Heart left ventricle (tissue), 13 donors: ENCODE measurements at regions not wholly inside any gene's neighbourhood (a gene's known extent, or its start where the extent isn't known, plus 50 kb on each side); places are given as distances from the start of the nearest gene placed in this dataset.

Experiments
- POLR2A ChIP-seq, 2 donors: fragments of 450-650 bp; IDR thresholded peaks; one replicate each; pipeline ENCODE4 v1.6.1; 2017; ENCODE audit warnings: antibody characterized with exemption in 2 of 2, mild to moderate bottlenecking in 2 of 2, moderate library complexity in 2 of 2
- TF ChIP-seq, protein P1 (sequence below), 12 donors: fragments of 200-600 bp; sonication (generic) in 4 of 12; IDR thresholded peaks; one replicate each; pipeline versions ENCODE4 v1.5.0 to v1.8.0; 2018 to 2022; ENCODE audit warnings: antibody characterized with exemption in 12 of 12, mild to moderate bottlenecking in 5 of 12
- donor health status: ischemic (EF 13 %, LVEDD 7.1; RV severe dilation, severe dysfunction).
- donor health status: DM: no; HTN: yes; CAD: no.
- donor health status: DM: no; HTN: no; CAD: no.
- donor health status: ischemic (EF 25% LVEDD 6.9; RV normal size, moderate dysfunction).
- donor health status: ischemic (EF 25% LVEDD 5.7; RV mildly dilated, moderate dysfunction).
- donor health status: ischemic (EF 35%, LVEDD 5.7; RV mildly dilated, moderate dysfunction).
- donor health status: nonischemic (EF 11% LVEDD 7.7; RV severe dilation, severe dysfunction).
- donor health status: DM: yes; HTN: yes; CAD: no.
- donor health status: PGD.
- donor health status: ischemic (EF 29% LVEDD 5.4; RV normal size, mild dysfunction).
- donor health status: nonischemic (EF 23%, LVEDD 6.1; RV moderate dilation, normal function).

DNA sequence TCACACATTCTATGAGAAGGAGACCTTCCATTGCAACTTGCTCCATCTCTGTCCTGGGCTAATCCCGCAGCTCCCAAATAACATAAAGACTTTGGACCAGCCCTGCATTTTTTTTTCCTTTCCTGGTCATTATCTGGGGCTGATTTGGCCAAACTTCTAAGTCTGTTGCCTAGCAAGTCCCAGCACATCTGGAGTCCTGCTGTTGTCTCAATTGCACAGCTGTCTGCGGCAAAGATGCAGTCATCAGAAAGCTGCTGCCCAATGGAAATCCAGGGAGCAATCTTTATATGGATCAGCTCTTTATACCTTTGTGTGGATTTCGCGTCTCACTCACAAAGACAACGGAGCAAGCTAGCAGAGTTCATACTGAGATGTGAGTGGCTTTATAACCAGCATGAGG lies 105.9 kb downstream of the NXPE2 start:
- TF ChIP-seq, protein P1, sequence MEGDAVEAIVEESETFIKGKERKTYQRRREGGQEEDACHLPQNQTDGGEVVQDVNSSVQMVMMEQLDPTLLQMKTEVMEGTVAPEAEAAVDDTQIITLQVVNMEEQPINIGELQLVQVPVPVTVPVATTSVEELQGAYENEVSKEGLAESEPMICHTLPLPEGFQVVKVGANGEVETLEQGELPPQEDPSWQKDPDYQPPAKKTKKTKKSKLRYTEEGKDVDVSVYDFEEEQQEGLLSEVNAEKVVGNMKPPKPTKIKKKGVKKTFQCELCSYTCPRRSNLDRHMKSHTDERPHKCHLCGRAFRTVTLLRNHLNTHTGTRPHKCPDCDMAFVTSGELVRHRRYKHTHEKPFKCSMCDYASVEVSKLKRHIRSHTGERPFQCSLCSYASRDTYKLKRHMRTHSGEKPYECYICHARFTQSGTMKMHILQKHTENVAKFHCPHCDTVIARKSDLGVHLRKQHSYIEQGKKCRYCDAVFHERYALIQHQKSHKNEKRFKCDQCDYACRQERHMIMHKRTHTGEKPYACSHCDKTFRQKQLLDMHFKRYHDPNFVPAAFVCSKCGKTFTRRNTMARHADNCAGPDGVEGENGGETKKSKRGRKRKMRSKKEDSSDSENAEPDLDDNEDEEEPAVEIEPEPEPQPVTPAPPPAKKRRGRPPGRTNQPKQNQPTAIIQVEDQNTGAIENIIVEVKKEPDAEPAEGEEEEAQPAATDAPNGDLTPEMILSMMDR (IDR thresholded peaks at IDR 0.05), result no peak
- TF ChIP-seq POLR2A (IDR thresholded peaks at IDR 0.05), result no peak
